ENCODE measurements at regions not wholly inside any gene's neighbourhood (a gene's known extent, or its start where the extent isn't known, plus 50 kb on each side); places are given as distances from the start of the nearest gene placed in this dataset.
"Not testable (repeated sequence)": the region's sequence is repeated elsewhere in the genome, so short reads cannot be mapped to it uniquely, and the experiment has no call there.

GRCh38 chr2:184456693-184457092 lies 141.6 kb upstream of the ZNF804A start:
- not testable (repeated sequence) for TF ChIP-seq CTCF, POLR2A, POLR2AphosphoS5 (IDR thresholded peaks at IDR 0.05)
